ENCODE measurements at regions not wholly inside any gene's neighbourhood (a gene's known extent, or its start where the extent isn't known, plus 50 kb on each side); places are given as distances from the start of the nearest gene placed in this dataset.
A peak's percentile ranks its signal among the peaks of the same experiment; 100 is the strongest.

GRCh38 chr2:74745766-74746165 lies 88.2 kb upstream of the HK2 start:
- ChIA-PET POLR2A (no interaction called here), CTCF (no interaction called here)
- TF ChIP-seq ZNF707 (tag by site-specific recombination; IDR thresholded peaks at IDR 0.05) = no peak
- no peaks in the 10 kb centered on the region for H3K9me3 ChIP-seq (ENCODE audit: control insufficient read depth, insufficient read depth, low read depth, low read length)
- no peak overlapping the region for H3K4me3 ChIP-seq (ENCODE audit: low read depth, low read length)
- no peaks in the 10 kb centered on the region for H3K4me1 ChIP-seq (ENCODE audit: control insufficient read depth, insufficient read depth, low read length)
- H3K36me3 ChIP-seq (ENCODE audit: control insufficient read depth in 2 of 2, insufficient read depth in 1 of 2, low read length in 2 of 2) = no peaks in the 10 kb centered on the region
- H3K27ac ChIP-seq (ENCODE audit: extremely low read depth, low read depth, low read length) = no peak overlapping the region

DNA sequence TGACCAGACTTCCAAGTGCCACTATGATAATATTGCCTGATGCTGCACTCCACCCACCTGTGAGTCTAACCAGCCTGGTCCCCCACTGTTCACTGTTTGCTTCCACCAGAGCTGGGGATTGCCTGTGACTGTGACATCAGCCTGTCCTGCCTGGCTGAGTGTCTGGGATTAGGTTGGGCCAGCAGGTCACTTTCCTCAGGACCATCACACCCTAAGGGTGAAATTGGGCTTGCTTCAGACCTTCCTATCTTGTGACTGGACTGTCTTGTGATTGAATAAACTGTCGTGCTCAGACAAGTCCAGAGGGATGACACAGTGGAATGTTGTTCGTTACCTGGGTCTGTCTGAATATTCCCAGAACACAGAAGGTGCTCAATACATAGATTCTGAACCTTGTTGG lies 87.4 kb upstream of the HK2 start:
- CTCF ChIA-PET = no interaction called here
- TF ChIP-seq ZNF157 (tag by site-specific recombination; IDR thresholded peaks at IDR 0.05) = no peak
- peak; percentile 29; the same call in 1 of the 2 replicates for TF ChIP-seq ZIC2 (tag by site-specific recombination; IDR thresholded peaks at IDR 0.05)
- TF ChIP-seq ZNF274 (IDR thresholded peaks at IDR 0.05; ENCODE audit: low read length) = no peak
- no peak for TF ChIP-seq ZNF274 (tag by site-specific recombination; IDR thresholded peaks at IDR 0.05; ENCODE audit: borderline replicate concordance)
- TF ChIP-seq ZNF350 (tag by site-specific recombination; IDR thresholded peaks at IDR 0.05) = no peak
- no peaks in the 10 kb centered on the region for H3K4me1 ChIP-seq (ENCODE audit: control insufficient read depth, insufficient read depth, low read length)
- POLR2A ChIA-PET = no interaction called here
- no peaks in the 10 kb centered on the region for H3K9me3 ChIP-seq (ENCODE audit: control insufficient read depth, insufficient read depth, low read depth, low read length)
- no peak overlapping the region for H3K27ac ChIP-seq (ENCODE audit: extremely low read depth, low read depth, low read length)
- no peak overlapping the region for H3K4me3 ChIP-seq (ENCODE audit: low read depth, low read length)
- H3K36me3 ChIP-seq (ENCODE audit: control insufficient read depth in 2 of 2, insufficient read depth in 1 of 2, low read length in 2 of 2) = no peaks in the 10 kb centered on the region

- Histone ChIP-seq H3K27ac (ENCODE audit: extremely low read depth, low read depth, low read length) (no peak overlapping the region), H3K36me3 (ENCODE audit: control insufficient read depth in 2 of 2, insufficient read depth in 1 of 2, low read length in 2 of 2) (no peaks in the 10 kb centered on the region), H3K4me3 (ENCODE audit: low read depth, low read length) (no peak overlapping the region), H3K9me3 (ENCODE audit: control insufficient read depth, insufficient read depth, low read depth, low read length) (no peaks in the 10 kb centered on the region), H3K4me1 (ENCODE audit: control insufficient read depth, insufficient read depth, low read length) (no peaks in the 10 kb centered on the region)
- TF ChIP-seq ZNF26 (tag by site-specific recombination; IDR thresholded peaks at IDR 0.05) (no peak), PRDM10 (tag by site-specific recombination; IDR thresholded peaks at IDR 0.05) (peak; percentile 79), ZSCAN23 (tag by site-specific recombination; IDR thresholded peaks at IDR 0.05) (no peak)
- TF ChIP-seq, protein P1, sequence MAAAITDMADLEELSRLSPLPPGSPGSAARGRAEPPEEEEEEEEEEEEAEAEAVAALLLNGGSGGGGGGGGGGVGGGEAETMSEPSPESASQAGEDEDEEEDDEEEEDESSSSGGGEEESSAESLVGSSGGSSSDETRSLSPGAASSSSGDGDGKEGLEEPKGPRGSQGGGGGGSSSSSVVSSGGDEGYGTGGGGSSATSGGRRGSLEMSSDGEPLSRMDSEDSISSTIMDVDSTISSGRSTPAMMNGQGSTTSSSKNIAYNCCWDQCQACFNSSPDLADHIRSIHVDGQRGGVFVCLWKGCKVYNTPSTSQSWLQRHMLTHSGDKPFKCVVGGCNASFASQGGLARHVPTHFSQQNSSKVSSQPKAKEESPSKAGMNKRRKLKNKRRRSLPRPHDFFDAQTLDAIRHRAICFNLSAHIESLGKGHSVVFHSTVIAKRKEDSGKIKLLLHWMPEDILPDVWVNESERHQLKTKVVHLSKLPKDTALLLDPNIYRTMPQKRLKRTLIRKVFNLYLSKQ (tag by site-specific recombination; IDR thresholded peaks at IDR 0.05; ENCODE audit: borderline replicate concordance) = no peak
- TF ChIP-seq, protein P2, sequence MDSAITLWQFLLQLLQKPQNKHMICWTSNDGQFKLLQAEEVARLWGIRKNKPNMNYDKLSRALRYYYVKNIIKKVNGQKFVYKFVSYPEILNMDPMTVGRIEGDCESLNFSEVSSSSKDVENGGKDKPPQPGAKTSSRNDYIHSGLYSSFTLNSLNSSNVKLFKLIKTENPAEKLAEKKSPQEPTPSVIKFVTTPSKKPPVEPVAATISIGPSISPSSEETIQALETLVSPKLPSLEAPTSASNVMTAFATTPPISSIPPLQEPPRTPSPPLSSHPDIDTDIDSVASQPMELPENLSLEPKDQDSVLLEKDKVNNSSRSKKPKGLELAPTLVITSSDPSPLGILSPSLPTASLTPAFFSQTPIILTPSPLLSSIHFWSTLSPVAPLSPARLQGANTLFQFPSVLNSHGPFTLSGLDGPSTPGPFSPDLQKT (IDR thresholded peaks at IDR 0.05; ENCODE audit: borderline replicate concordance, low read depth, low read length) = no peak
- ChIA-PET CTCF (interaction anchor here (0.6 kb wide), 1 partner anchor 28 kb away, joined by 3 read pairs; no protein-coding TSS in a partner anchor), POLR2A (no interaction called here)
Measured at GRCh38 chr2:74747411-74748080, 86.4 kb upstream of the HK2 start.

Data from HEK293 (cell line).